ENCODE measurements at regions not wholly inside any gene's neighbourhood (a gene's known extent, or its start where the extent isn't known, plus 50 kb on each side); places are given as distances from the start of the nearest gene placed in this dataset.
"Not testable (repeated sequence)": the region's sequence is repeated elsewhere in the genome, so short reads cannot be mapped to it uniquely, and the experiment has no call there.

DNA sequence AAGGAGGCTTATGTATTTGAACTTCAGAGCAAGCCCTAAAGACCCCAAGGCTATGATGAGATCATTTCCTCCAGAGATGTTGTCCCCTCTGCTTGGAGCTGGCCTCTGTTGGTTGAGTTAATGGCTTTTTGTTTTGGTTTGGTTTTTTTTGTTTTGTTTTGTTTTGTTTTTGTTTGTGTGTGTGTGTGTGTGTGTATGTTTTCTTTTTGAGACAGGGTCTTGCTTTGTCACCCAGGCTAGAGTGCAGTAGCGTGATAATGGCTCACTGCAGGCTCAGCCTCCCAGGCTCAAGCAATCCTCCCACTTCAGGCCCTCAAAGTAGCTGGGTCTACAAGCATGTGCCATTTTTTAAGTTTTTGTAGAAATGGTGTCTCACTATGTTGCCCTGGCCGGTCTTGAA, 1076.2 kb downstream of the UQCRFS1 start:
- H3K9me3 Mint-ChIP-seq: peaks cover 5% of the 10 kb centered on the region
- DNase-seq (no peak), ATAC-seq (no peak)
- H3K4me1 Mint-ChIP-seq (ENCODE audit: low read depth): no peaks in the 10 kb centered on the region
- H3K36me3 Mint-ChIP-seq (ENCODE audit: low read depth): no peaks in the 10 kb centered on the region
- ChIA-PET POLR2A (no interaction called here), CTCF (no interaction called here)
- intact Hi-C loops (cut with micrococcal nuclease): no loop called here
- H3K27ac Mint-ChIP-seq: no peak overlapping the region
- H3K27me3 Mint-ChIP-seq: no peaks in the 10 kb centered on the region
- H3K4me3 Mint-ChIP-seq: no peak overlapping the region
- TF ChIP-seq, protein P1, sequence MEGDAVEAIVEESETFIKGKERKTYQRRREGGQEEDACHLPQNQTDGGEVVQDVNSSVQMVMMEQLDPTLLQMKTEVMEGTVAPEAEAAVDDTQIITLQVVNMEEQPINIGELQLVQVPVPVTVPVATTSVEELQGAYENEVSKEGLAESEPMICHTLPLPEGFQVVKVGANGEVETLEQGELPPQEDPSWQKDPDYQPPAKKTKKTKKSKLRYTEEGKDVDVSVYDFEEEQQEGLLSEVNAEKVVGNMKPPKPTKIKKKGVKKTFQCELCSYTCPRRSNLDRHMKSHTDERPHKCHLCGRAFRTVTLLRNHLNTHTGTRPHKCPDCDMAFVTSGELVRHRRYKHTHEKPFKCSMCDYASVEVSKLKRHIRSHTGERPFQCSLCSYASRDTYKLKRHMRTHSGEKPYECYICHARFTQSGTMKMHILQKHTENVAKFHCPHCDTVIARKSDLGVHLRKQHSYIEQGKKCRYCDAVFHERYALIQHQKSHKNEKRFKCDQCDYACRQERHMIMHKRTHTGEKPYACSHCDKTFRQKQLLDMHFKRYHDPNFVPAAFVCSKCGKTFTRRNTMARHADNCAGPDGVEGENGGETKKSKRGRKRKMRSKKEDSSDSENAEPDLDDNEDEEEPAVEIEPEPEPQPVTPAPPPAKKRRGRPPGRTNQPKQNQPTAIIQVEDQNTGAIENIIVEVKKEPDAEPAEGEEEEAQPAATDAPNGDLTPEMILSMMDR (IDR thresholded peaks at IDR 0.05): no peak

DNA sequence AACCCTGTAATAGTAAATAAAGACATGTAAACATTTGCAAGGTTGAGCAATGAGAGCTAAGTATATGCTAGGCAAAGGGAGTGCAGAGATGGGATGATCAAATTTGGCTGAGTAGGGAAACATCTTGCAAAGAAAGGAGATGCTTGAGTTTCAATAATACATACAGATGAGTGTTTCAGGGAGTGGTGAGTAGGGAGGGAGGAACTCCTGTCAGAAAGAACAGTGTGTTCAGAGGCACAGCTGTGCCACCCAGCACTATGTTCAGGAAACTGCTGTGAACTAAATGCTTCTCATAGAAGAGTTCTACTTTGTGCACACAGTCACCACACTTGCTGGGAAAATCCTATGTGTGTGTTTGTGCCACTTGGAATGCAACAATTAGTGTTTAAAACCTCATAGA, 1077.1 kb downstream of the UQCRFS1 start:
- H3K27me3 Mint-ChIP-seq: no peaks in the 10 kb centered on the region
- H3K36me3 Mint-ChIP-seq (ENCODE audit: low read depth): no peaks in the 10 kb centered on the region
- DNase-seq (no peak), ATAC-seq (no peak)
- peaks cover 3% of the 10 kb centered on the region for H3K9me3 Mint-ChIP-seq
- ChIA-PET POLR2A (no interaction called here), CTCF (no interaction called here)
- no peaks in the 10 kb centered on the region for H3K4me1 Mint-ChIP-seq (ENCODE audit: low read depth)
- intact Hi-C loops (cut with micrococcal nuclease): no loop called here
- no peak overlapping the region for H3K27ac Mint-ChIP-seq
- TF ChIP-seq, protein P1 (IDR thresholded peaks at IDR 0.05): no peak
- no peak overlapping the region for H3K4me3 Mint-ChIP-seq

DNA sequence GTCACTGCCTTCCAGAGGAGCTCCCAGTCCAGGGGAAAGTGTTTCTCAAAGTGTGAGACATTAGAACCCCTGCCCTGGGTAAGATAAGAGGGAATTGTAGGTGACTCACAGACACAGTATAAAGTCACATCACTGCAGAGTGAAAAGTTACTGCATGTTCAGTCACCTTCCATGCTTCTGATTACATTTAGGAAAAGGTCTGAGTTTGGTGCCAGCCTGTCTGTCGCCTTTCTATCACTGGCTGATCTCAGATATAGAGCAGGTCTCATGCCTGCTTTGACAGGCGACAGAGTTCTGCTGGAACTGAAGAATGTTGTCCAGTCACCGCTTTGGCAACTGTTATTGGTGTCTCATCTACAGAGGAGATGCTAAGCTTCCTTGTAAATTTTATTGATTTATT, 1078.6 kb downstream of the UQCRFS1 start:
- H3K36me3 Mint-ChIP-seq (ENCODE audit: low read depth): no peaks in the 10 kb centered on the region
- H3K4me3 Mint-ChIP-seq: no peak overlapping the region
- H3K9me3 Mint-ChIP-seq: no peaks in the 10 kb centered on the region
- intact Hi-C loops (cut with micrococcal nuclease): no loop called here
- DNase-seq: no peak
- CTCF ChIA-PET: no interaction called here
- TF ChIP-seq, protein P1 (IDR thresholded peaks at IDR 0.05): no peak
- ATAC-seq: no peak
- POLR2A ChIA-PET: no interaction called here
- no peak overlapping the region for H3K27ac Mint-ChIP-seq
- no peaks in the 10 kb centered on the region for H3K27me3 Mint-ChIP-seq
- H3K4me1 Mint-ChIP-seq (ENCODE audit: low read depth): no peaks in the 10 kb centered on the region

DNA sequence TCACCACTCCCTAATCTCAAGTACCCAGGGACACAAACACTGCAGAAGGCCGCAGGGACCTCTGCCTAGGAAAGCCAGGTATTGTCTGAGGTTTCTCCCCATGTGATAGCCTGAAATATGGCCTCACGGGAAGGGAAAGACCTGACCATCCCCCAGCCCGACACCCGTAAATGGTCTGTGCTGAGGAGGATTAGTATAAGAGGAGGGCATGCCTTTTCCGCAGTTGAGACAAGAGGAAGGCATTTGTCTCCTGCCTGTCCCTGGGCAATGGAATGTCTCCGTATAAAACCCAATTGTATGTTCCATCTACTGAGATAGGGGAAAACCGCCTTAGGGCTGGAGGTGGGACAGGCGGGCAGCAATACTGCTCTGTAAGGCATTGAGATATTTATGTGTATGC, 1082.1 kb downstream of the UQCRFS1 start:
- CTCF ChIA-PET; H3K9me3 Mint-ChIP-seq; DNase-seq; POLR2A ChIA-PET; H3K27me3 Mint-ChIP-seq; H3K4me3 Mint-ChIP-seq; H3K36me3 Mint-ChIP-seq (ENCODE audit: low read depth); intact Hi-C loops (cut with micrococcal nuclease); H3K4me1 Mint-ChIP-seq (ENCODE audit: low read depth); H3K27ac Mint-ChIP-seq; ATAC-seq: not testable (repeated sequence)

DNA sequence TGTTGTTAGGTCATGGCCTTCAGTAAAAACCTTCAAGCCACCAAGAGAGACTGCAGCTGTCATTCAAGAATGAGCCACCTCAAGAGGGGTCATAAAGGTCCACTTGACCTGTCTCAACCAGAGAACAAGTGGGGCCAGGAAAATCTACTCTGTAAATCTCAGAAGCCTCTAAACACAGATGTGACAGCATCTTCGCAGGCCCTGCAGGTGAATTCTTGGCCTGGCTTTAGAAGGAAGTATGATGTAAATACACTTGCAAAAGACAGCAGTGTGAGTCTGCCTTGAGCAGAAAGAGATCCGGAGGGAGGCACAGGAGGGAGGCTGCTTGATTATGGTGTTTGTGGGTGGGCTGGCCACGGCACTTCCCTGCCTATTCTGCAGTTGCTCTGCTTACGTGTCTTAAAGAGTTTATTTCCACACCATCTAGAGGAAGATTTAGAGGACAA, 1082.9 kb downstream of the UQCRFS1 start:
- Mint-ChIP-seq H3K27ac (no peak overlapping the region), H3K27me3 (no peaks in the 10 kb centered on the region), H3K4me1 (ENCODE audit: low read depth) (no peaks in the 10 kb centered on the region), H3K36me3 (ENCODE audit: low read depth) (no peaks in the 10 kb centered on the region), H3K9me3 (peaks cover 6% of the 10 kb centered on the region), H3K4me3 (no peak overlapping the region)
- POLR2A ChIA-PET: no interaction called here
- TF ChIP-seq, protein P1 (IDR thresholded peaks at IDR 0.05): no peak
- no peak for DNase-seq
- no peak for ATAC-seq
- CTCF ChIA-PET: no interaction called here
- intact Hi-C loops (cut with micrococcal nuclease): no loop called here

DNA sequence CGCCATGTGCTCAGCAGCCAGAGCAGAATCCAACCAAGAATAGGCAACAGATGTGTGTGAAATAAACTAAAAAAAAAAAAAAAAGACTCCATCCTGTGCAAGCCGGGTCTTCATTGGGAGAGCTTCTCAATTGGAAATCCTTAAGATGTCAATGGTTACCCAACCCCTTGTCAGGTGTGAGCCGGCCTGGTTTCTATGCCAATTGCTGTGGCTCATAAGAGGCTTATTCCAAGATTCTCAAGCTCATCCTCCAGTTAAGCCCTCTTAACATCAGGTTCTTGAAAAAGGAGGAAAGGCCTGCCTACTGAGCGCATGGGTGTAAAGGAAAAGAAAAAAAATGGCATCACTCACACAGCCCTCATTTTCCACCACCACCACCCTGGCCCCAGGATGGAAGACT, 1084.6 kb downstream of the UQCRFS1 start:
- no peaks in the 10 kb centered on the region for H3K27me3 Mint-ChIP-seq
- POLR2A ChIA-PET: no interaction called here
- TF ChIP-seq, protein P1 (IDR thresholded peaks at IDR 0.05): no peak
- intact Hi-C loops (cut with micrococcal nuclease): no loop called here
- H3K9me3 Mint-ChIP-seq: peaks cover 6% of the 10 kb centered on the region
- no peaks in the 10 kb centered on the region for H3K36me3 Mint-ChIP-seq (ENCODE audit: low read depth)
- CTCF ChIA-PET: no interaction called here
- H3K4me1 Mint-ChIP-seq (ENCODE audit: low read depth): no peaks in the 10 kb centered on the region
- ATAC-seq (no peak), DNase-seq (no peak)
- no peak overlapping the region for H3K27ac Mint-ChIP-seq
- no peak overlapping the region for H3K4me3 Mint-ChIP-seq

Measured in activated CD8-positive, alpha-beta T cell treated with anti-CD3 and anti-CD28 coated beads for 36 hours (primary cell).